Ectodermal cell (in vitro differentiated cells): ENCODE measurements at regions not wholly inside any gene's neighbourhood (a gene's known extent, or its start where the extent isn't known, plus 50 kb on each side); places are given as distances from the start of the nearest gene placed in this dataset.

Experiments used
- H3K27ac ChIP-seq: 2 replicates; pipeline ENCODE4 v1.7.0; 2013; ENCODE audit warnings: mild to moderate bottlenecking, low read depth, low read length; ENCODE audit not compliant: insufficient read depth, poor library complexity, severe bottlenecking
- H3K27me3 ChIP-seq: 2 replicates; pipeline ENCODE4 v1.7.0; 2013; ENCODE audit warnings: mild to moderate bottlenecking, low read length; ENCODE audit not compliant: insufficient read depth, control insufficient read depth, poor library complexity, severe bottlenecking
- H3K36me3 ChIP-seq: one replicate; pipeline ENCODE4 v1.7.0; 2013; ENCODE audit warnings: low read length; ENCODE audit not compliant: control insufficient read depth, insufficient read depth
- H3K4me1 ChIP-seq: one replicate; pipeline ENCODE4 v1.7.0; 2013; ENCODE audit warnings: low read length; ENCODE audit not compliant: control insufficient read depth, insufficient read depth
- H3K4me3 ChIP-seq: 2 replicates; pipeline ENCODE4 v1.7.0; 2013; ENCODE audit warnings: low read depth, low read length, control low read depth; ENCODE audit not compliant: insufficient read depth
- H3K9me3 ChIP-seq: 2 replicates; pipeline ENCODE4 v1.7.0; 2013; ENCODE audit warnings: mild to moderate bottlenecking, low read length, moderate library complexity; ENCODE audit not compliant: control insufficient read depth
- WGBS, 2 experiments: methylation state at CpG; one replicate each; pipeline ENCODE4 v1.1.7; 2013; ENCODE audit warnings: missing lambda C conversion rate in 2 of 2; 5-methylcytosine and 5-hydroxymethylcytosine counted together

DNA sequence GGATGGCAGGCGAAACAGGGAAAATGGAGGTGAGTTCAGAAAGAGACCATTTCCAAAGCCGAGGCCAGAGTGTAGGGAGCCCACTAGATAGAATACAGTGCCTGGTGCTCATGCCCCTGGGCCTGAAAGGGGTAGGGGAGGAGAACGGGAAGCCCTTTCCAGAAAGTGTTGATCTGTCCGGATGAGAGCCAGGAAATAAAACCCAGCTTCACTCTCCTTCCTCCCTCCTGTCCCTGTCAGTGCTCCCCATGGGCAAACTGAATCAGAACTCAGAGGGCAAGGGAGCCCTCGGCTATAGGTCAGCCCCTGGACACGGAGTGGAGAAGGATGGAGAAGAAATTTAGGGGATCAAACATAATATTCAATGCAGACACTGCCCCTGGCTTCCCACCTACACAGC lies 57.7 kb upstream of the RPL38 start:
- H3K9me3 ChIP-seq: peaks cover 3% of the 10 kb centered on the region
- WGBS, 2 experiments: 90 to 91% methylated on average over 6 of the region's 6 CpGs
- H3K36me3 ChIP-seq: no peaks in the 10 kb centered on the region
- peaks cover 6% of the 10 kb centered on the region for H3K4me1 ChIP-seq
- no peak overlapping the region for H3K27ac ChIP-seq
- H3K27me3 ChIP-seq: no peaks in the 10 kb centered on the region
- no peak overlapping the region for H3K4me3 ChIP-seq

- 92 to 94% methylated on average over 3 of the region's 3 CpGs for WGBS, 2 experiments
- H3K27ac ChIP-seq: no peak overlapping the region
- H3K36me3 ChIP-seq: no peaks in the 10 kb centered on the region
- H3K4me3 ChIP-seq: no peak overlapping the region
- peaks cover 3% of the 10 kb centered on the region for H3K9me3 ChIP-seq
- H3K4me1 ChIP-seq: peaks cover 6% of the 10 kb centered on the region
- no peaks in the 10 kb centered on the region for H3K27me3 ChIP-seq
Observed at GRCh38 chr17:74146196-74146595, 57.3 kb upstream of the RPL38 start.

DNA sequence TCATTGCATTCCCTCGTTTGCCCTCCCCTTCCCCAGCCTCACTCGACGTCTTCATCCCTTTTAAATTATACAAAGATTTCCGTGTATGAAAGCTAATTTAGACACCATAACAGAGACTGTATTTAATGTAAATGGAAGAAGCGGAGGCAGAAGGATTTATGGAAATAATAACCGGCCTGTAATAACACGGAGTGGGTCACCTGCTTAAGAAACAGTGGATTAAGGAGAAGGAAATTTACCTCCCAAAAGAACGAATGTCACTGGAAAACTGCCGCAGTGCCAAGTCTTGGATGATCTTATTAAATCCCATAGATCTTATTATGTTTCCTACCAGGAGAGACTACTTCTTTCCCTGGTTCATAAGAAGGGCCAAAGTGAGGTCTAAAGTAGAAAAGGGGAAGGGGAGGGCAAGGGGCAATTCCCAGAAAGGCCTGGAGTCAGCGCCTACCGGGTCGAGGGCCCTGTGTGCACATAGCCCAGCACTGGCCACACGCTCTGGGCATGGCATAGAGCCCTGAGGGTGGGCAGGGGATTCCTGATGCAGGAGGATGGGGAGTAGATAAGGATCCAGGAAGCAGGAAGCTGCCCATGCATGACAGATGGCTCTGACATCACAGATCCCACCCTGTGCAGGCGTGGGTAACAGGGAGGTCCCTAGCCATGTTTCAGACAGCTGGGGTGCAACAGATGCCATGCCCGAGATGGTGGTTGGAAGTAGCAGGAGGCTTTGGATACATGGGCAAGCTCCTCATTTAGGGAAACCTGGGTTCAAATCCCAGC lies 56.2 kb upstream of the RPL38 start:
- Histone ChIP-seq H3K36me3 (no peaks in the 10 kb centered on the region), H3K9me3 (no peaks in the 10 kb centered on the region), H3K4me1 (peaks cover 6% of the 10 kb centered on the region), H3K4me3 (no peak overlapping the region), H3K27ac (no peak overlapping the region), H3K27me3 (no peaks in the 10 kb centered on the region)
- WGBS, 2 experiments: 92 to 93% methylated on average over 15 of the region's 15 CpGs

DNA sequence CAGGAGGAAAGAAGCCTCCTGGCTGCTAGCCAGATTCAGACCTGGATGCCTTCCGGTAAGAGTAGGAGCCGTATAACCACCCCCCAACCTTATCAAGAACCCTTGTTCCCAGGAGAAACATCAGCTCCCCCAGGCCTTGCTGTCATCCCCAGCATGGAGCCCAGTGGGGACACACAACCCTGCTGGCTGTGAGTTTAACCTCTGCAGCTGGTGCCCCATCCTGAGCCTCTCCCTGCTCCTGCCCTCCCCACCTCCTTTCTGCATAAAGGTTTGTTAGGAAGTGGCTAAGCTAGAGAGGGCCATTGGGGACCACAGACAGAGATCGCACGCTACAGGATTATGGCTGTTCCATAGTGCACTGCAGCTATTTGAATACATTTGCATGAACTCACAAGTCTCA lies 55.5 kb upstream of the RPL38 start:
- H3K36me3 ChIP-seq: no peaks in the 10 kb centered on the region
- H3K27ac ChIP-seq: no peak overlapping the region
- peaks cover 9% of the 10 kb centered on the region for H3K4me1 ChIP-seq
- H3K27me3 ChIP-seq: no peaks in the 10 kb centered on the region
- no peaks in the 10 kb centered on the region for H3K9me3 ChIP-seq
- H3K4me3 ChIP-seq: no peak overlapping the region
- WGBS, 2 experiments: 88 to 93% methylated on average over 4 of the region's 4 CpGs

- WGBS, 2 experiments: 93 to 96% methylated on average over 4 of the region's 4 CpGs
- no peaks in the 10 kb centered on the region for H3K9me3 ChIP-seq
- H3K27me3 ChIP-seq: no peaks in the 10 kb centered on the region
- H3K4me3 ChIP-seq: no peak overlapping the region
- no peaks in the 10 kb centered on the region for H3K36me3 ChIP-seq
- H3K27ac ChIP-seq: no peak overlapping the region
- H3K4me1 ChIP-seq: peaks cover 9% of the 10 kb centered on the region
Observed at GRCh38 chr17:74148446-74148845, 55.0 kb upstream of the RPL38 start.

DNA sequence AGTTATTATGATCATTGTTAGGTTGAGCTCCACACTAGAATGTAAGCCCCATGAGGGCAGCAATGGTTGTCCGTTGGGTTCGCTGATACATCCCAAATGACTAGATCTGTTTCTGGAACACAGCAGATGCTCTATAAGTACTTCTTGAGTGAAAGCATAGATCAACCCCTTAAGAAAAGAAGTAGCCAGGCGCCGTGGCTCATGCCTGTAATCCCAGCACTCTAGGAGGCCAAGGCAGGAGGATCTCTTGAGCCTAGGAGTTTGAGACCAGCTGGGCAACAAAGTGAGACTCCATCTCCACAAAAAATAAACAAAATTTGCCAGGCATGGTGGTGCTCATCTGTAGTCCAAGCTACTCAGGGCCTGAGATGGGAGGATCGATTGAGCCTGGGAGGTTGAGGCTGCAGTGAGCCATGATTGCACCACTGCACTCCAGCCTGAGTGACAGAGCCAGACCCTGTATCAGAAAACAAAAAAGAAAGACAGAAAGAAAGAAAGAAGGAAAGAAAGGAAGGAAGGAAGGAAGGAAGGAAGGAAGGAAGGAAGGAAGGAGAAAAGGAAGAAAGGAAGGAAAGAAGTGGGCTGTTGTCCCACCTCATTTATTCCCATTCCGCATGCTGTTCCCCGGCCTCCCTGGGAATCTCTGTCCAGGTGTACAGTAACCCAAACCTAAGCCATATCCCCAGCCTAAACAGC lies 54.4 kb upstream of the RPL38 start:
- whole genome bisulfite sequencing, 2 experiments: 91 to 95% methylated on average over 7 of the region's 7 CpGs
- Histone ChIP-seq H3K36me3 (no peaks in the 10 kb centered on the region), H3K27me3 (no peaks in the 10 kb centered on the region), H3K9me3 (no peaks in the 10 kb centered on the region), H3K4me1 (peaks cover 9% of the 10 kb centered on the region), H3K27ac (no peak overlapping the region), H3K4me3 (no peak overlapping the region)

- Histone ChIP-seq H3K4me3 (no peak overlapping the region), H3K27ac (no peak overlapping the region), H3K27me3 (no peaks in the 10 kb centered on the region), H3K9me3 (no peaks in the 10 kb centered on the region), H3K36me3 (no peaks in the 10 kb centered on the region), H3K4me1 (peaks cover 9% of the 10 kb centered on the region)
- WGBS, 2 experiments: 83% methylated on average over 13 of the region's 13 CpGs
Observed at GRCh38 chr17:74149597-74150427, 53.7 kb upstream of the RPL38 start.

- 85 to 89% methylated on average over 14 of the region's 14 CpGs for WGBS, 2 experiments
Observed at GRCh38 chr17:74150428-74151025, 53.0 kb upstream of the RPL38 start.

DNA sequence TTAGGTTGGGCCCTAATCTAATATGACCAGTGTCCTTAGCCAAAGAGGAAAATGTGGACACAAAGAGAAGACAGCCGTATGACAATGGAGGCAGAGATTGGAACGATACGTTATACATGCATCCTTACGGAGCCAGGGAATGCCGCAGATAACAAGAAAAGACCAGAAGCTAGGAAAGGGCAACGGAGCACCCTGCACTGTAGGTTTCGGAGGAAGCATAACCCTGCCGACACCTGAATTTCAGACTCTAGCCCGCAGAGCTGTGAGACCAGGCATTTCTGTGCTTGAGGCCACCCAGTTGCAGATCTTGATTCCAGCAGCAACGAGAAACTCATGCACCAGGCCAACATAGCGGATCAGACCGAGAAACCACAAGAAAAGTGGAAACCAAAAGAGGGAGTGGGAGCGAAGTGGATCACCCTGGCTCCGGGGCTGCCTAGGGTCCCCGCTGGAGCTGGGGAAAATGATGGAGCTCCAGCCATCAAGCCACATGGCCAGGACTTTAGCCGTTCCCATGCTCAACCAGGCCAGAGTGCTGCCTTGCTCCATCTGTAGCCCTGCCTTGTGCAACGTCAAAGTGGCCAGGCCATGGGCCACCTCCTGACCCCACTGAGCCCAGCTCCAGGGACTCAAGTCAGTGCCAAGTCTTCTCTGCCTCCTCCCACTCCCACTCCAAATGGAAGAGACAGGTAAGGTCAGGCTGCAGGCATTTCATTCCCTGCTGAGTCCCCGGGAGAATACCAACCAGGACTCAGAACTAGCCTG lies 51.7 kb upstream of the RPL38 start:
- Histone ChIP-seq H3K36me3 (no peaks in the 10 kb centered on the region), H3K4me3 (no peak overlapping the region), H3K27me3 (no peaks in the 10 kb centered on the region), H3K9me3 (no peaks in the 10 kb centered on the region), H3K4me1 (peaks cover 9% of the 10 kb centered on the region), H3K27ac (no peak overlapping the region)
- WGBS, 2 experiments: 95% methylated on average over 18 of the region's 18 CpGs

More at GRCh38 chr17:74150428-74151025, 53.0 kb upstream of the RPL38 start:
- H3K4me3 ChIP-seq: no peak overlapping the region
- H3K27ac ChIP-seq: no peak overlapping the region
- H3K27me3 ChIP-seq: no peaks in the 10 kb centered on the region
- no peaks in the 10 kb centered on the region for H3K36me3 ChIP-seq
- H3K4me1 ChIP-seq: peaks cover 9% of the 10 kb centered on the region
- no peaks in the 10 kb centered on the region for H3K9me3 ChIP-seq
